HG03064 (cell line): ENCODE measurements at regions not wholly inside any gene's neighbourhood (a gene's known extent, or its start where the extent isn't known, plus 50 kb on each side); places are given as distances from the start of the nearest gene placed in this dataset.

ENCODE experiments used
- ATAC-seq: cut with Tn5 transposase; IDR thresholded peaks from one replicate; pipeline ENCODE4 v1.9.1; 2021; ENCODE audit warnings: low read depth; ENCODE audit not compliant: unreplicated experiment

- ATAC-seq, result no peak
Observed at GRCh38 chr9:84570482-84571154, 98.9 kb upstream of the NTRK2 start.

- ATAC-seq, result no peak
Observed at GRCh38 chr9:84573083-84573482, 96.4 kb upstream of the NTRK2 start.

GRCh38 chr9:84575705-84576104 is 93.8 kb upstream of the NTRK2 start:
- ATAC-seq, result no peak

- no peak for ATAC-seq
Observed at GRCh38 chr9:84583866-84584265, 85.7 kb upstream of the NTRK2 start.

GRCh38 chr9:84586662-84587061 is 82.9 kb upstream of the NTRK2 start:
- no peak for ATAC-seq

- ATAC-seq, result no peak
Observed at GRCh38 chr9:84587153-84587552, 82.4 kb upstream of the NTRK2 start.

- no peak for ATAC-seq
Observed at GRCh38 chr9:84589542-84589941, 80.0 kb upstream of the NTRK2 start.

- no peak for ATAC-seq
Observed at GRCh38 chr9:84590706-84591105, 78.8 kb upstream of the NTRK2 start.

GRCh38 chr9:84592918-84593317 is 76.6 kb upstream of the NTRK2 start:
- no peak for ATAC-seq

GRCh38 chr9:84593352-84593751 is 76.2 kb upstream of the NTRK2 start:
- ATAC-seq, result no peak

- peak; percentile 94 for ATAC-seq
Observed at GRCh38 chr9:84597131-84597530, 72.4 kb upstream of the NTRK2 start.

- ATAC-seq, result no peak
Observed at GRCh38 chr9:84598921-84599636, 70.5 kb upstream of the NTRK2 start.

GRCh38 chr9:84600739-84601138 is 68.8 kb upstream of the NTRK2 start:
- ATAC-seq, result no peak

GRCh38 chr9:84604223-84604622 is 65.3 kb upstream of the NTRK2 start:
- ATAC-seq, result no peak

- no peak for ATAC-seq
Observed at GRCh38 chr9:84609779-84610178, 59.8 kb upstream of the NTRK2 start.

GRCh38 chr9:84613431-84613830 is 56.1 kb upstream of the NTRK2 start:
- no peak for ATAC-seq

GRCh38 chr9:84615544-84615943 is 54.0 kb upstream of the NTRK2 start:
- no peak for ATAC-seq

- no peak for ATAC-seq
Observed at GRCh38 chr9:84617411-84618029, 52.0 kb upstream of the NTRK2 start.
